WTC11 (cell line): ENCODE measurements at regions not wholly inside any gene's neighbourhood (a gene's known extent, or its start where the extent isn't known, plus 50 kb on each side); places are given as distances from the start of the nearest gene placed in this dataset.
A peak's percentile ranks its signal among the peaks of the same experiment; 100 is the strongest.

Experiments used
- ATAC-seq: fragments of 200-7000 bp; cut with Tn5 transposase; 2 replicates; pipeline ENCODE4 v1.10.0; 2021; ENCODE audit warnings: mild to moderate bottlenecking, moderate library complexity
- CTCF ChIA-PET: fragments of 300-600 bp; sonication (Branson Sonifier 250); formaldehyde crosslinking; loops from one replicate; lab custom pipeline; 2021; ENCODE audit warnings: antibody characterized with exemption; lab: Charles Lee
- POLR2A ChIA-PET: fragments of 350-600 bp; sonication (Branson Sonifier 250); formaldehyde crosslinking; loops from one replicate; lab custom pipeline; 2021; ENCODE audit warnings: antibody characterized with exemption; lab: Charles Lee
- DNase-seq: peaks from one replicate; pipeline ENCODE4 v3.0.0; 2021; ENCODE audit warnings: low spot score
- H3K27ac Mint-ChIP-seq: 2 replicates; pipeline ENCODE4 v1.8.0; 2021; ENCODE audit warnings: mixed read lengths
- H3K27me3 Mint-ChIP-seq: 2 replicates; pipeline ENCODE4 v1.8.0; 2021; ENCODE audit warnings: low read depth, mild to moderate bottlenecking, moderate library complexity, mixed read lengths
- H3K36me3 Mint-ChIP-seq: 2 replicates; pipeline ENCODE4 v1.8.0; 2021; ENCODE audit warnings: mixed read lengths
- H3K4me1 Mint-ChIP-seq: 2 replicates; pipeline ENCODE4 v1.8.0; 2022; ENCODE audit warnings: mixed read lengths
- H3K4me3 Mint-ChIP-seq: 2 replicates; pipeline ENCODE4 v1.8.0; 2021; ENCODE audit warnings: mild to moderate bottlenecking, moderate library complexity, mixed read lengths
- H3K9me3 Mint-ChIP-seq: 2 replicates; pipeline ENCODE4 v1.8.0; 2021; ENCODE audit warnings: mixed read lengths
- ATF6 ChIP-seq: sonication (generic); formaldehyde crosslinking; IDR thresholded peaks from 2 replicates; pipeline ENCODE4 v1.8.1; 2023; ENCODE audit warnings: mild to moderate bottlenecking, missing genetic modification reagents
- CDX4 ChIP-seq: fragments of 250-450 bp; sonication (Bioruptor Pico); IDR thresholded peaks from 2 replicates; pipeline ENCODE4 v1.9.0; 2021; ENCODE audit warnings: moderate library complexity, mild to moderate bottlenecking, inconsistent platforms, borderline replicate concordance
- CTCF ChIP-seq: fragments of 200-600 bp; IDR thresholded peaks from 2 replicates; pipeline ENCODE4 v1.8.0; 2022; ENCODE audit warnings: antibody characterized with exemption
- E2F1 ChIP-seq: sonication (generic); formaldehyde crosslinking; IDR thresholded peaks from 2 replicates; pipeline ENCODE4 v1.8.0; 2022; ENCODE audit warnings: mild to moderate bottlenecking, missing genetic modification reagents
- ERG ChIP-seq: fragments of 250-450 bp; sonication (Bioruptor Pico); IDR thresholded peaks from 2 replicates; pipeline ENCODE4 v1.8.0; 2021; ENCODE audit warnings: mild to moderate bottlenecking
- ETV6 ChIP-seq: sonication (generic); formaldehyde crosslinking; IDR thresholded peaks from 2 replicates; pipeline ENCODE4 v1.8.1; 2022; ENCODE audit warnings: mild to moderate bottlenecking, missing genetic modification reagents
- FOXK1 ChIP-seq: sonication (generic); formaldehyde crosslinking; IDR thresholded peaks from 2 replicates; pipeline ENCODE4 v1.8.0; 2022; ENCODE audit warnings: mild to moderate bottlenecking, moderate library complexity, missing genetic modification reagents
- FOXP4 ChIP-seq: sonication (generic); formaldehyde crosslinking; IDR thresholded peaks from 2 replicates; pipeline ENCODE4 v1.8.0; 2022; ENCODE audit warnings: mild to moderate bottlenecking, missing genetic modification reagents
- IRF1 ChIP-seq: sonication (generic); formaldehyde crosslinking; IDR thresholded peaks from 2 replicates; pipeline ENCODE4 v1.8.0; 2023; ENCODE audit warnings: missing genetic modification reagents
- NR1H2 ChIP-seq: sonication (generic); formaldehyde crosslinking; IDR thresholded peaks from 2 replicates; pipeline ENCODE4 v1.9.0; 2021; ENCODE audit warnings: mild to moderate bottlenecking, moderate library complexity, missing genetic modification reagents
- NR3C1 ChIP-seq: sonication (generic); formaldehyde crosslinking; conservative IDR thresholded peaks from 2 replicates; pipeline ENCODE4 v1.8.1; 2023; ENCODE audit warnings: low read depth, mild to moderate bottlenecking, missing genetic modification reagents
- RORB ChIP-seq: fragments of 250-450 bp; sonication (Bioruptor Pico); IDR thresholded peaks from 2 replicates; pipeline ENCODE4 v1.9.0; 2021; ENCODE audit warnings: mild to moderate bottlenecking
- SP1 ChIP-seq: sonication (generic); formaldehyde crosslinking; conservative IDR thresholded peaks from 2 replicates; pipeline ENCODE4 v1.8.1; 2022; ENCODE audit warnings: missing genetic modification reagents
- STAT6 ChIP-seq: sonication (generic); formaldehyde crosslinking; conservative IDR thresholded peaks from 2 replicates; pipeline ENCODE4 v1.8.1; 2023; ENCODE audit warnings: mild to moderate bottlenecking, low read depth, missing genetic modification reagents, moderate library complexity
- USF2 ChIP-seq: sonication (generic); formaldehyde crosslinking; IDR thresholded peaks from 2 replicates; pipeline ENCODE4 v1.8.1; 2023; ENCODE audit warnings: mild to moderate bottlenecking, missing genetic modification reagents, moderate library complexity
- ZNF232 ChIP-seq: sonication (generic); formaldehyde crosslinking; IDR thresholded peaks from 2 replicates; pipeline ENCODE4 v1.8.0; 2022; ENCODE audit warnings: mild to moderate bottlenecking, missing genetic modification reagents
- ZNF281 ChIP-seq: sonication (generic); formaldehyde crosslinking; IDR thresholded peaks from 2 replicates; pipeline ENCODE4 v1.8.0; 2023; ENCODE audit warnings: mild to moderate bottlenecking, missing genetic modification reagents
- ZNF416 ChIP-seq: fragments of 250-450 bp; sonication (Bioruptor Pico); IDR thresholded peaks from 2 replicates; pipeline ENCODE4 v1.9.0; 2021; ENCODE audit warnings: mild to moderate bottlenecking, inconsistent platforms
- ZNF423 ChIP-seq: fragments of 250-450 bp; sonication (Bioruptor Pico); IDR thresholded peaks from 2 replicates; pipeline ENCODE4 v2.1.2; 2022; ENCODE audit warnings: mild to moderate bottlenecking, moderate library complexity
- ZSCAN18 ChIP-seq: fragments of 250-450 bp; sonication (Bioruptor Pico); IDR thresholded peaks from 2 replicates; pipeline ENCODE4 v2.1.2; 2022; ENCODE audit warnings: mild to moderate bottlenecking, moderate library complexity

- H3K4me1 Mint-ChIP-seq: peaks cover 25% of the 10 kb centered on the region
- H3K27ac Mint-ChIP-seq: peak overlapping the region; percentile 91; the same call in 1 of the 2 replicates
- no peaks in the 10 kb centered on the region for H3K27me3 Mint-ChIP-seq
- H3K36me3 Mint-ChIP-seq: no peaks in the 10 kb centered on the region
- no peak for TF ChIP-seq ATF6 (CRISPR knock-in tag)
- no peak for TF ChIP-seq ERG (CRISPR knock-in tag)
- TF ChIP-seq ZNF423 (CRISPR knock-in tag): no peak
- TF ChIP-seq NR3C1 (CRISPR knock-in tag): no peak
- TF ChIP-seq CDX4 (CRISPR knock-in tag): no peak
- TF ChIP-seq ZNF281 (CRISPR knock-in tag): no peak
- TF ChIP-seq USF2 (CRISPR knock-in tag): no peak
- no peak for TF ChIP-seq NR1H2 (CRISPR knock-in tag)
- TF ChIP-seq ZNF232 (CRISPR knock-in tag): no peak
- TF ChIP-seq CTCF: no peak
- TF ChIP-seq IRF1 (CRISPR knock-in tag): no peak
- TF ChIP-seq FOXK1: no peak
- no peak for TF ChIP-seq ZSCAN18 (CRISPR knock-in tag)
- TF ChIP-seq ZNF416: no peak
- no peak for TF ChIP-seq FOXP4 (CRISPR knock-in tag)
- no peak for TF ChIP-seq RORB (CRISPR knock-in tag)
- TF ChIP-seq SP1 (CRISPR knock-in tag): no peak
- no peak for TF ChIP-seq STAT6 (CRISPR knock-in tag)
- TF ChIP-seq E2F1 (CRISPR knock-in tag): no peak
- no peak for TF ChIP-seq ETV6 (CRISPR knock-in tag)
- ATAC-seq (peak; percentile 88), DNase-seq (peak; percentile 26)
- no peak overlapping the region for H3K4me3 Mint-ChIP-seq
- ChIA-PET POLR2A (no interaction called here), CTCF (interaction anchor here (0.6 to 2.6 kb wide), 16 partner anchors 9 to 554 kb away, joined by 3 to 12 read pairs (median 4); partner anchors contain the start of genes ITGB8 and MACC1)
- H3K9me3 Mint-ChIP-seq: peaks cover 9% of the 10 kb centered on the region; the same call in 1 of the 2 replicates
Measured at GRCh38 chr7:20267482-20267881, 50.3 kb upstream of the MACC1 start.
